Ovary (tissue), 3 donors: ENCODE measurements at regions not wholly inside any gene's neighbourhood (a gene's known extent, or its start where the extent isn't known, plus 50 kb on each side); places are given as distances from the start of the nearest gene placed in this dataset.
"Not testable (repeated sequence)": the region's sequence is repeated elsewhere in the genome, so short reads cannot be mapped to it uniquely, and the experiment has no call there.

Experiments
- EP300 ChIP-seq: sonication (generic); formaldehyde crosslinking; IDR thresholded peaks from one replicate; pipeline ENCODE4 v1.6.1; 2017; ENCODE audit warnings: antibody characterized with exemption
- POLR2A ChIP-seq: fragments of 450-650 bp; IDR thresholded peaks from one replicate; pipeline ENCODE4 v1.6.1; 2017; ENCODE audit warnings: antibody characterized with exemption, mild to moderate bottlenecking, moderate library complexity
- TF ChIP-seq, protein P1 (sequence below), 3 donors: fragments of 450-650 bp in 2 of 3; fragments of 200-600 bp in 1 of 3; IDR thresholded peaks; one replicate each; pipeline versions ENCODE4 v1.5.1 to v1.8.0; 2016 to 2022; ENCODE audit warnings: antibody characterized with exemption in 3 of 3, mild to moderate bottlenecking in 1 of 3
- donor health status: DM: no; HTN: no; CAD: no.

DNA sequence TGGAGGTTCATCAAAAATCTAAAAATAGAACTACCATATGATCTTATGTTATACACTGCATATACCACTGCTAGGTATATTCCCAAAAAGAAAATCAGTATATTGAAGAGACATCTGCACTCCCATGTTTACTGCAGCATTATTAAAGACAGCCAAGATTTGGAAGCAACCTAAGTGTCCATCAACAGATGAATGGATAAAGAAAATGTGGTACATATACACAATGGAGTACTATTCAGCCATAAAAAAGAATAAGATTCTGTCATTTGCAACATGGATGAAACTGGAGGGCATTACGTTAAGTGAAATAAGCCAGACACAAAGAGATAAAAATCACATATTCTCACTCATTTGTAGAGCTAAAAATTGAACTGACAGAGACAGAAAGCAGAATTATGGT lies 151.0 kb downstream of the LIG4 start:
- TF ChIP-seq, protein P1, sequence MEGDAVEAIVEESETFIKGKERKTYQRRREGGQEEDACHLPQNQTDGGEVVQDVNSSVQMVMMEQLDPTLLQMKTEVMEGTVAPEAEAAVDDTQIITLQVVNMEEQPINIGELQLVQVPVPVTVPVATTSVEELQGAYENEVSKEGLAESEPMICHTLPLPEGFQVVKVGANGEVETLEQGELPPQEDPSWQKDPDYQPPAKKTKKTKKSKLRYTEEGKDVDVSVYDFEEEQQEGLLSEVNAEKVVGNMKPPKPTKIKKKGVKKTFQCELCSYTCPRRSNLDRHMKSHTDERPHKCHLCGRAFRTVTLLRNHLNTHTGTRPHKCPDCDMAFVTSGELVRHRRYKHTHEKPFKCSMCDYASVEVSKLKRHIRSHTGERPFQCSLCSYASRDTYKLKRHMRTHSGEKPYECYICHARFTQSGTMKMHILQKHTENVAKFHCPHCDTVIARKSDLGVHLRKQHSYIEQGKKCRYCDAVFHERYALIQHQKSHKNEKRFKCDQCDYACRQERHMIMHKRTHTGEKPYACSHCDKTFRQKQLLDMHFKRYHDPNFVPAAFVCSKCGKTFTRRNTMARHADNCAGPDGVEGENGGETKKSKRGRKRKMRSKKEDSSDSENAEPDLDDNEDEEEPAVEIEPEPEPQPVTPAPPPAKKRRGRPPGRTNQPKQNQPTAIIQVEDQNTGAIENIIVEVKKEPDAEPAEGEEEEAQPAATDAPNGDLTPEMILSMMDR (IDR thresholded peaks at IDR 0.05) = not testable (repeated sequence)
- TF ChIP-seq EP300, POLR2A: not testable (repeated sequence)
